CD4-positive, alpha-beta memory T cell (primary cell): ENCODE measurements at regions not wholly inside any gene's neighbourhood (a gene's known extent, or its start where the extent isn't known, plus 50 kb on each side); places are given as distances from the start of the nearest gene placed in this dataset.

Experiments used
- CTCF ChIA-PET: fragments of 350-600 bp; sonication (Branson Sonifier 250); formaldehyde crosslinking; loops from one replicate; lab custom pipeline; 2021; ENCODE audit warnings: inconsistent platforms; ENCODE audit not compliant: partially characterized antibody; lab: Charles Lee
- POLR2A ChIA-PET: fragments of 350-600 bp; sonication (Branson Sonifier 250); formaldehyde crosslinking; loops from one replicate; lab custom pipeline; 2021; ENCODE audit not compliant: partially characterized antibody; lab: Charles Lee
- DNase-seq, 5 donors: peaks; one replicate each; pipeline versions ENCODE4 v3.0.0 to v3.0.0-alpha.2; 2020 to 2022; ENCODE audit warnings: mixed read lengths in 1 of 5
- H3K27ac ChIP-seq: one replicate; pipeline ENCODE4 v1.7.0; 2013; ENCODE audit warnings: low read depth, low read length
- H3K27me3 ChIP-seq: 2 replicates; pipeline ENCODE4 v1.7.0; 2013; ENCODE audit warnings: mild to moderate bottlenecking, low read length, moderate library complexity; ENCODE audit not compliant: insufficient read depth
- H3K36me3 ChIP-seq: 2 replicates; pipeline ENCODE4 v1.7.0; 2013; ENCODE audit warnings: mild to moderate bottlenecking, low read length, moderate library complexity; ENCODE audit not compliant: insufficient read depth
- H3K4me1 ChIP-seq: 2 replicates; pipeline ENCODE4 v1.7.0; 2013; ENCODE audit warnings: mild to moderate bottlenecking, low read length, moderate library complexity; ENCODE audit not compliant: insufficient read depth
- H3K4me3 ChIP-seq, 2 donors: one replicate each; pipeline ENCODE4 v1.7.0; 2013; ENCODE audit warnings: low read length in 2 of 2, mild to moderate bottlenecking in 1 of 2
- H3K9me3 ChIP-seq, 2 donors: one replicate each; pipeline ENCODE4 v1.7.0; 2013; ENCODE audit warnings: low read length in 2 of 2, control low read depth in 1 of 2; ENCODE audit not compliant: control insufficient read depth in 1 of 2
- H3K27ac Mint-ChIP-seq, 7 donors: one replicate each; pipeline ENCODE4 v1.8.0; 2020 to 2021; ENCODE audit warnings: mixed read lengths in 7 of 7, mild to moderate bottlenecking in 6 of 7, inconsistent platforms in 3 of 7, moderate library complexity in 3 of 7
- H3K27me3 Mint-ChIP-seq, 2 donors: one replicate each; pipeline ENCODE4 v1.8.0; 2020 to 2021; ENCODE audit warnings: mixed read lengths in 2 of 2
- H3K36me3 Mint-ChIP-seq, 2 donors: one replicate each; pipeline ENCODE4 v1.8.0; 2020 to 2021; ENCODE audit warnings: mixed read lengths in 2 of 2, inconsistent platforms in 1 of 2, mild to moderate bottlenecking in 1 of 2
- H3K4me1 Mint-ChIP-seq, 4 donors: one replicate each; pipeline ENCODE4 v1.8.0; 2020 to 2021; ENCODE audit warnings: mixed read lengths in 4 of 4, mild to moderate bottlenecking in 1 of 4
- H3K4me3 Mint-ChIP-seq, 8 donors: one replicate each; pipeline ENCODE4 v1.8.0; 2020 to 2021; ENCODE audit warnings: mixed read lengths in 8 of 8, mild to moderate bottlenecking in 7 of 8, moderate library complexity in 6 of 8, inconsistent platforms in 3 of 8
- H3K9me3 Mint-ChIP-seq, 8 donors: one replicate each; pipeline ENCODE4 v1.8.0; 2020 to 2021; ENCODE audit warnings: mixed read lengths in 8 of 8, mild to moderate bottlenecking in 5 of 8, inconsistent platforms in 3 of 8, moderate library complexity in 1 of 8
- intact Hi-C: fragments of 100-400 bp; cut with micrococcal nuclease; formaldehyde crosslinking; loops from one replicate; pipeline ENCODE4 v1.15.1; 2023

DNA sequence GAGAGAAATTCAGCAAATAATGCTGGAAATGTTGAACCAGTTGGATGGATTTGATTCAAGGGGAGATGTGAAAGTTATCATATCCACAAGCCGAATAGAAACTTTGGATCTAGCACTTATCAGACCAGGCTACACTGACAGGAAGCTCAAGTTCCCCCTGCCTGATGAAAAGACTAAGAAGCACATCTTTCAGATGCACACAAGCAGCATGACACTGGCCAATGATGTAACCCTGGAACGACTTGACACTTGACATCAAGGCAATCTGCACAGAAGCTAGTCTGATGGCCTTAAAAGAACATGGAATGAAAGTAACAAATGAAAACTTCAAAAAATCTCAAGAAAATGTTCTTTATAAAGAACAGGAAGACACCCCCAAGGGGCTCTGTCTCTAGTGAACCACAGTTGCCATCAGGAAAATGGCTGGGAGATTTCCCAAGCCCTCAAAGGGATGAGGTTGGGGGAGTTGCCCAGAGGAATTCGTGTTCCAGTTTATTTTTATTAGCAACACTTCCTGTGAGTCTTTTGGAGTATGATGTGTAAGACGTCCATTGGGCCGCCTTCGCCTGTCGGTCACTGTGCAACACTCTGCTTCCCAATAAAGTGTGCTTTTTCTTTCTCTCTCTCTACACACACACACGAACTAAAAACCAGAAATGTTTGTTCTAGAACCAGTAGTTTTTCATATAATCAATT lies 200.0 kb downstream of the HIBADH start:
- Mint-ChIP-seq H3K4me1 (no peaks in the 10 kb centered on the region), H3K9me3 (no peaks in the 10 kb centered on the region), H3K36me3 (no peaks in the 10 kb centered on the region), H3K27me3 (peaks cover 9 to 19% of the 10 kb centered on the region in 2 donors), H3K4me3 (no peak overlapping the region), H3K27ac (no peak overlapping the region)
- Histone ChIP-seq H3K36me3 (no peaks in the 10 kb centered on the region), H3K27ac (no peak overlapping the region), H3K4me1 (no peaks in the 10 kb centered on the region), H3K4me3 (no peak overlapping the region), H3K9me3 (no peaks in the 10 kb centered on the region), H3K27me3 (no peaks in the 10 kb centered on the region)
- CTCF ChIA-PET, result no interaction called here
- no peak for DNase-seq
- intact Hi-C loops, result no loop called here
- POLR2A ChIA-PET, result no interaction called here

DNA sequence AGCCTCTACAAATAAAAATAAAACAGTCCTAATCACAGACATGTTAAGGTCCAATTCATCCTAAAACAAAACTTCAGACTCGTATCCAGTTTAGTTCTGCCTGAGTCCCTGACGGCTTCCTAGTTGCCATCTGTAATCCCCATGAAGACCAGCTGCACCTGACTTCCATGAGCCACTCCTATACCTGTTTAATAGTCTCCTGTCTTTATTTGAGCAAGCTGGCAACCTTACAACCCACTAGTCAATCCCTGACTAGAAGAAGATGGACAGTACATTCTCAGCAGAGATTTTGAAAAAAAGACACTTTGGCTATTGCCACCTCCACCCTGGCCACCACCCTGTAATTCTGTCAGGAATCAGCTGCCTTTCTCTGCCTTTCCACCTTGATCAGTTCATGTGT lies 197.7 kb downstream of the HIBADH start:
- ChIA-PET CTCF (no interaction called here), POLR2A (no interaction called here)
- peaks cover 11 to 20% of the 10 kb centered on the region in 2 donors for H3K27me3 Mint-ChIP-seq
- H3K9me3 Mint-ChIP-seq, result no peaks in the 10 kb centered on the region
- no peak for DNase-seq
- H3K4me1 ChIP-seq, result no peaks in the 10 kb centered on the region
- no peak overlapping the region for H3K27ac ChIP-seq
- no peaks in the 10 kb centered on the region for H3K27me3 ChIP-seq
- H3K4me1 Mint-ChIP-seq, result no peaks in the 10 kb centered on the region
- H3K27ac Mint-ChIP-seq, result no peak overlapping the region
- no peaks in the 10 kb centered on the region for H3K9me3 ChIP-seq
- intact Hi-C loops, result no loop called here
- H3K36me3 Mint-ChIP-seq, result no peaks in the 10 kb centered on the region
- no peaks in the 10 kb centered on the region for H3K36me3 ChIP-seq
- H3K4me3 Mint-ChIP-seq, result no peak overlapping the region
- no peak overlapping the region for H3K4me3 ChIP-seq

DNA sequence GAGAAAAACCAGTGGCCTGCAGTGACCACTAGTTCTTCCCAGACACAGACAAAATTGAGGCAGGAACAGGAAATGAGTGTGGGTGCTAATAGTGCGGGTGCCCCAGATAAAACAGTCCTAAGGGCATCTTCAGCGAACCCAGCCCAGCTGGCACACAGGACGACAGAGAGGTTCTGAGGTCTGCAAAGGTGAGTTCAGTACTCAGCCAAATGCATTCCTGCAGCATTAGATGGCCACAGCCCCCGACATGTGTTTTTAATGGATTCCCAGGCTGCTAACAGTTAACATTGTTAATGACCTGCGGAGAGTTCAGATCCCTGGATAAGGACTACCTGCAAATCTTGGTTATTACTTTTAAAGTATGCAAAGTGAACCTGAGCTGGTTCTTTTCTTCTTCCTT lies 196.0 kb downstream of the HIBADH start:
- intact Hi-C loops, result no loop called here
- Mint-ChIP-seq H3K9me3 (no peaks in the 10 kb centered on the region), H3K4me3 (no peak overlapping the region), H3K27ac (no peak overlapping the region), H3K27me3 (peaks cover 11 to 17% of the 10 kb centered on the region in 2 donors), H3K4me1 (no peaks in the 10 kb centered on the region), H3K36me3 (no peaks in the 10 kb centered on the region)
- Histone ChIP-seq H3K4me1 (no peaks in the 10 kb centered on the region), H3K27me3 (no peaks in the 10 kb centered on the region), H3K36me3 (no peaks in the 10 kb centered on the region), H3K27ac (no peak overlapping the region), H3K4me3 (no peak overlapping the region), H3K9me3 (no peaks in the 10 kb centered on the region)
- POLR2A ChIA-PET, result no interaction called here
- CTCF ChIA-PET, result no interaction called here
- no peak for DNase-seq

DNA sequence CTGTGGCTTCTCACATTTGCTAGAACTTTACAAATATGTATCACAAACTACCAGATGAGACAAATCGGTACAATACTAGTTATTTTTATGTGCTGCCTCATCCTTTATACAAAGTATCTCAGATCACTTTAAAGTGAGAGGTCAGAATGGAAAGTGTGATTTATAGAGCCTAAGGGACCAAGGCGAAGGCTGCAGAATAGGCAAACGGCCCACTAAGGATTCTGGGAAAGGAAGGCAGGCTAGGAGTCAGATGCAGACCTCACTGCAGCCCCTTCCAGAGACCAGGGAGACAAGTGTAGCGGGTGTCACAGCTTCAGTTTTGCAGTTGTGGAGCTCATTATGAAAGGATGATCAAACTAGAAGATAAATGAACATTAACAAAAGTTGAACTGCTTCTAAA lies 190.6 kb downstream of the HIBADH start:
- H3K36me3 Mint-ChIP-seq, result no peaks in the 10 kb centered on the region
- intact Hi-C loops, result no loop called here
- Histone ChIP-seq H3K4me3 (no peak overlapping the region), H3K27me3 (no peaks in the 10 kb centered on the region), H3K4me1 (no peaks in the 10 kb centered on the region), H3K27ac (no peak overlapping the region), H3K36me3 (no peaks in the 10 kb centered on the region), H3K9me3 (no peaks in the 10 kb centered on the region)
- ChIA-PET CTCF (no interaction called here), POLR2A (no interaction called here)
- H3K4me1 Mint-ChIP-seq, result no peaks in the 10 kb centered on the region
- peaks cover 6 to 14% of the 10 kb centered on the region in 2 donors for H3K27me3 Mint-ChIP-seq
- no peak overlapping the region for H3K4me3 Mint-ChIP-seq
- DNase-seq, result no peak
- H3K27ac Mint-ChIP-seq, result no peak overlapping the region
- H3K9me3 Mint-ChIP-seq, result no peaks in the 10 kb centered on the region
